ENCODE measurements at regions not wholly inside any gene's neighbourhood (a gene's known extent, or its start where the extent isn't known, plus 50 kb on each side); places are given as distances from the start of the nearest gene placed in this dataset.

DNA sequence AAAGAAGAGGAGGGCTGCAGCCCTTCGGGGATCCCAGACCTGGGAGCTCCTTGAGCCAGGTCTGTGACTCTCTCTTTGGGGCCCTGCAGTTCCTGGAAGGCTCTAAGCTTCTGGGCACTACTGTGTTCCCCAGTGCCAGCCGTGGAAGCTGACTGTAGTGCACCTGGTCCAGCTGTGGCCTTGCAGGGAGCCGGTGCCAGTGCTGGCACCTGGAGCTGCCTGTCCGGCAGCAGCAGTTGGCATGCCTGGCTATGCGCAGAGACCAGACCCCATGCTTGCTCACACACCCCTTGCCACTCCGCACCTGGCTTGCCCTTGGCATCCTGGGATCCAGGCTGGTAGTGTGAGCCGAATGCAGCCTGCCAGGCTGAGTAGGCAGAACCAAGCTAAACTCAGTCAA lies 91.0 kb upstream of the PUM3 start:
- intact Hi-C loops (cut with DNase I) = no loop called here
- DNase-seq (ENCODE audit: low spot score) = no peak

DNA sequence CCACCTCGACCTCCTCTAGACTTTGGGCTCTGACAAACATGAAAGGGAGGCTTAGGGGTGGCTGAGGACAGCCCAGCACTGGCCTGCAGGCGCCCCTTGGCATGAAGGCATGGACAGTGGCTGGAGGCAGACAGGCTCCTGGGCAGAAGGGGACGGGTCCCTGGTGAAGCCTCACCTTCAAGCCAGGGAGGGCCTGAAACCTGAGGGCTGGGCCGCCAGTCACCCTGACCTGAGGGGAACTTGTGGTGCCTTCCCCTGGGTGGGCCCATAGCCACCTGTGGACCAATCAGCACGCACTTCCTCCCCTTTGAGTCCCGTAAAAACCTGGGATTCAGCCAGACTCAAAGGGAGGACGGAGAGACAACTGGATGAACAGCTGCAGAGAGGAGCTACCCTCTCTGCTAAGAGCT lies 90.4 kb upstream of the PUM3 start:
- intact Hi-C loops (cut with DNase I) = no loop called here
- DNase-seq (ENCODE audit: low spot score) = no peak

DNA sequence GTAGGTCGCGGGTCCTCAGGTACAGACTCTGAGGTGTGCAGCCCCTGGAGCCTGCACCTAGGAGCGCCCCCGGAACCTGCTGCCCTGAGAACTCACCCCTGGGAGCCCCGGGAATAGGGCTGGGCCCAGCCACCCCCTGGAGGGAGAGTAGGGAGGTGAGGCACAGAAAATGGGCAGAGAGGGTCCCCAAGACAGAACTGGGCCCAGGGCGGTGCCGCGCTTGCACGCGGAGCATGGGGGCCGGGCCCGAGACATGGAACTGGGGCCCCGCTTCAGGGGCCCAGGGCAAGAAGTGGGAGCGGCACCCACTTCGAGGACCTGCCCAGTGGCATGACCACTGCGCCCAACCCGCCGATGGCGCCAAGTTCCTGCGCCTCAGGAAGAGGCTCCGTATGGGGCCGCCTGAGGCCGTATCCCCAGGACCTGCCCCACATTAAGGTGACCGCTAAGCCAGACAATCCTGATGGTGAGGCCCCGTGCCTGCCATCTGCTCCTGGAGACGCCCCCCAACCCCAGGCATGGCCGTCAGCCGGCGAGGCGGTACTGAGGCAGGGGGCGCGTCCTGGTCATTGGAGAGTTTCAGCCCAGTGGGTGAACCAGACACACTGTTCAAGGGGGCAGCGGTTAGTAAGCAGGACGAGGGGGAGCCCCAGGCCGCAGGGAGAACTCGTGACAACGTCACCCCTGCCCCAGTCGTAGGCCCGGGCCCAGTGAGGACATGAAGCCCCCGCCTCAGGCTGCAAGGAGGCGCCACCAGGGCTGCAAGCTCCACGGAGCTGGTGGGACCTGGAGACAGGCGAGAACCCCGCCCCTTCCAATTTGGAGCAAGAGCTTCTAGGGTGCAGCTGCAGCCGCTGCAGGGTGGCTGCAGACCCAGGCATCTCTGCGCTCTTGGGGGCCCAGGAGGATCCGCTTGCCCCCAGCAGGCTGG lies 89.5 kb upstream of the PUM3 start:
- intact Hi-C loops (cut with DNase I) = no loop called here
- peak; percentile 70 for DNase-seq (ENCODE audit: low spot score)

DNA sequence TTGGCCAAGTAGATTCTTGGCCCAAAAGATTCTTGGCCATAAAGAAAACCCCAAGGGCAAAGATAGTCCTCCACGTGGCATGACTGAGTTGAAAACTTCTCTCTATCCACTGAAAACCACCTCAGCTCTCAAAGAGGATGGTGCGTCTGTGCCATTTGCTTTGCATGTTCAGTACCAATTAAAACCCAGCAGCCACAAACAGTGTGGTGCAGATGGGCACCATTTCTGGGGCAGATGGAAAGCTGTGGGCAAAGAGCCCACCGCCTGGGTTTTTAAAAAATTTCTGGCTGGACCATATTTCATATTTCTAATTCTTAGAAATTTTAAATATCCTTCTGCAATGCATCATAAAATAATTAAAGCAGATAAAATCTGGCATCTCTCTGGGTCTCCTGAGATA lies 84.5 kb upstream of the PUM3 start:
- no peak for DNase-seq (ENCODE audit: low spot score)
- intact Hi-C loops (cut with DNase I) = no loop called here

DNA sequence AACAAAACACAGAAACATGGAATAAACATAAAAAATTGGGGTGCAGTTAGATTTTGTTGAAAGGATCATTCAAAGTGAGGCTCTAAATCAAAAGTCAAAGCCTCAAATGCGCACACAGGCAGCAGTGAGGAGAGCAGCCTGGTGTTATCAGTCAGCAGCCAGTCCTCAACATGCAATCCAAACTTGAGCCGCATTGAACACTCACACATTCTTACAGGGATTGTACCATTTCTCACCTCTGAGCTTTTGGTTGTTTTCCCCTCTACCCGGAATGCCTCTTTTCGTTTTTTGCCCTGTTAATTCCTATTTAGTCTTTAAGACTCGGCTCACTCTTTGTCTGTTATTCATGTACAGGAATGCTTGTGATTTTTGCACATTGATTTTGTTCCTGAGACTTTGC lies 81.1 kb upstream of the PUM3 start:
- intact Hi-C loops (cut with DNase I) = no loop called here
- DNase-seq (ENCODE audit: low spot score) = no peak

DNA sequence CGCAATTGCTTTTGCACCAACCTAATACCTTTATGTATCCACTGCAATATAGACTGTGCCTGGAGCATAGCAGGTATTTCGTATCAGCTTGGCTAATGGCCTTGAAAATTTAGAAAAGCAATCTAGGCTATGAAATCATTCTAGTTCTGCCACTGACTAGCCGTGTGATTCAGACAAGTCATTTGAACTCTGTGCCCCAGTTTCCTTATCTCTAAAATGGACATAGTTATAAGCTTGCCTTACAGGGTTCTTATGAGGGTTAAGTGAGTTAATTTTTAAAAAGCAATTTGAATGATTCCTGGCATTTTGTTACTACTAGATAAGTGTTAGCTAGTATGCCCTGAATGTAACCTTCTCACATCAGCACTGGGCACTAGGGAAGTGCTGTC lies 80.5 kb upstream of the PUM3 start:
- intact Hi-C loops (cut with DNase I) = no loop called here
- no peak for DNase-seq (ENCODE audit: low spot score)

DNA sequence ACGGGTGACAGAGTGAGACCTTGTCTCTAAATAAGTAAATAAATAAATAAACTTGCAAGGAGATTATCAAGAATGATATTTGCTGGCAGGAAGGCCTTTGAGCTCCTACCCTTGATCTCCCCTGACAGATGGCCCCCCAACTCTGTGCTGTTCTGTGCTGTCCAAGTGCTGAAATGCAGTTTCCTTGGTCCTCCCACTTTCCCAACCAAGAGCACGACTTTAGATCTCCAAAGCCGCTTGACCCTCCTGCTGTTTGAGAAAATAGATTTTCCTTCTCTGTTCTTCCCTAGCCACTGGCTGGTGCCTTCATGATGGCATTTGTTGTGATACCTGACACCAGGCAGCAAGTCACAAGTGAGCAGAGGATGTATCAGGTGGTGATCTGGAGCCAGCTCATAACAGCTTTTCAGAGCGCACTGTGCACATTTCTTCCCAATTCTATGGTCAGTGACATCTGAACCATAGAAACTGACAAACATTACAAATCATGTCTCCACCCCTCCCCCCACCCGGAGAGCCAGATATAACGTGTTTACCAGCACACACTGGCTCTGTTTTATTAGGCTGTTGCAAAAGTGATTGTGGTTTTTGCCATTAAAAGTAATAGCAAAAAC lies 80.0 kb upstream of the PUM3 start:
- DNase-seq (ENCODE audit: low spot score) = no peak
- intact Hi-C loops (cut with DNase I) = no loop called here

DNA sequence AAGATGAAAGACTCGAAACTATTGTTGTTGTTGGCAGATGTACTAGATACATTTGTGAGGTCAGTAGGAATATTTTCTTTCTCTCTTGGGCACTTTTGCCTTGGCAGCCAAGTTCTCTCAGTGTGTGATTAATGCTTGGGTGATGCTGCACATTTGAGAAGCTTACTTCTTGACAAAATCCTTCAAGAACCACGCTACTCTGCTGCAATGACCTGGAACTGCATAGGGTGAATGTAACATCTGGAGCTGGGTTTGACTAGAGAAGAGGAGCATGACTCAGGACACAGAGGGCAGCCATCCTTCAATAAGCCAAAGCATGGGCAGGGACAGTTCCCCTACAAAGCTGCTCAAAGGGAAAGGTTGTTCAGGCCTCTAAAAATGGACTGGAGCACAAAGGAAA lies 75.5 kb upstream of the PUM3 start:
- no peak for DNase-seq (ENCODE audit: low spot score)
- intact Hi-C loops (cut with DNase I) = no loop called here

DNA sequence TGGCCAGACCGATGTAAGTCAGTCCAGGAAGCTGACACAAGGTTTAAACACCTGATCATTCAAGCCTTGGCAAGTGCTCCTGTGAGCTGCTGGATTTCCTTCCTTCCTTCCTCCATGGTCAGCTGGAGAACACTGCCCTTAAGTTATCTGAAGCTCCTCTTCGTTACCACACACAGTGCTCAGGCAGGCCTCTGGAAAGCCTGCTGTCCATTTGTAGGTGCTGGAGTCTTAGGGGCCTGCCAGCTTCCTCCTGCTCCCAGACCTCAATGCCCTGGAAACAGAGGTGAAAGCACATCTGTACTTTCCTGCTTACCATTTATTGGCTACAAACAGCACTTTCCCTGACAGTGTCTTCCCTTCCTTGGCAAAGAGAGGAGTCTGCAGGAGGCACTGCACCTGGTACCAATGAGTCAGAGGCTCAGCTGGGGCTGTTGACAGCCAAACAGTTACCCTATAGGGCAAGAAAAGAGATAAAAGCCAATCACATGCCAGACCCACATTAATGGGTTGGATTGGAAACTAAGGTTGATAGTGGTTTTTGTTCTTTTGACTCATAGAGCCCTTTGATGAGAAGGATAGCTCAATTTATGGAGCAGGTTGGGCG lies 72.6 kb upstream of the PUM3 start:
- intact Hi-C loops (cut with DNase I) = no loop called here
- no peak for DNase-seq (ENCODE audit: low spot score)

DNA sequence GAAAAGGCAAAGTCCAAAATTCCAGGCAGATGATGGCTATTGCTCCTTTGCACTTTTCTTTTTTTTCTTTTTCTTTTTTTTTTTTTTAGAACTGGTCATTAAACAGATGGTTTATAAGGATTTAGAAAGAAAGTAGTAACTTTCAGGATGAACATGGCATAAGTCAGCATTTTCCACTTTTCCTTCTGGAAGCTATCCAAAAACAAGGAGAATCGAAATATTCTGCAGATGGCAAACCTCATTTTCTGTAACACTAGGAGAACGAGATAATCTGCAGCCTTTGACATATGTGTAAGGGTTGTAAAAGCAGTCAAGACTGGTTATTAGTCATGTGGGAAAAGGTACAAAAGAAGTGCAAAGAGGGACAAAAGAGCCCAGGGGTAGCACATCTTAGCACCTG lies 69.1 kb upstream of the PUM3 start:
- intact Hi-C loops (cut with DNase I) = no loop called here

DNA sequence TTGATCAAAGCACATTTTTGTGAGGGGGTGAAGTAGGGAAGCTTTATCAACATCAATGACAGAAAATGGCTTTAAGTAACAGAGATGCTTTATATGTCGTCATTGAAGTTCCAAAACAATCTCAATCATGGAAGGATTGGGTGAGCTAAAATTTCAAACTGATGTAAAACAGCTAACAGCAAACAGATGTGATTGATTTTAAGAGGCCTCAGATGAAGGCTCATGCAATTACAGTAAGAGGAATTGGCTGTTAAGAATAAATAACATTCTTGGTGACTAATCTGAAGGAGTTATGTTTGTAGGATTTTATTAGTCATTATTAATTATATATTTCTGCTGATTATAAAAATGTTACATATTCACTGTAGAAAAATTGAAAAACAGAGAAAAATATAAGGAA lies 63.5 kb upstream of the PUM3 start:
- no peak for DNase-seq (ENCODE audit: low spot score)
- intact Hi-C loops (cut with DNase I) = no loop called here

More for the DNA sequence above, 69.1 kb upstream of the PUM3 start:
- no peak for DNase-seq (ENCODE audit: low spot score)

DNA sequence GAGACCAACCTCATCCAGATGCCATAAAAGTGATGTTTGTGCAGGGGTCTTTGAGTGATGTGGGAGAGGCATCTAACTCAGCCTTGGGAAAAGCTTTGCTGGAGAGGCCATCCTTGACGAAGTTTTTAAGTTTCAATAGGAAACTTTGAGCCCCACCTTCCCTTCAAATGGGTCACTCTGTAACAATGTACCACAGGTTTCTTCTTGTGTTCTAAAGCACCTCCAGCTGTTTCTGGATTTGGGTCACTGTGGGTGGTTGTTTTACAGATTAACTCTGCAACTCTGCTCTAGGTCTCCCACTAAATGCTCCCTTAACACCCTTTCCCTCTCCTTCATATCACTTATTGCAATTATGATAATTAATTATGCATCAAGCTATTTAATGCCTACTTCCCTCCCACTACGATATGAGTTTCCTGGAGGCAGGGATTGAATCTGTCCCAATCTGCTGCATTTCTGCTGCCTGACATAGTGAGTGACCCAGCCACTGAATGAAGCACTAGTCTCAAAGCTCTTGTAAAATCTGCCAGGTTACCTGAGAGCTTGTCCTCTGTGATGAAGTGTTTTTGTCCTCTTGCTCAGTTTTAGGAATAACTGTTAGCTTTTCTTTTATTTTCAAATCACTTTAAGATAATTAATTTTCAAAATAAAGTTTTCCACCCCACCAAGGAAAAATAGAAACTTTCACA lies 60.5 kb upstream of the PUM3 start:
- intact Hi-C loops (cut with DNase I) = no loop called here
- DNase-seq (ENCODE audit: low spot score) = no peak
